Upper lobe of right lung (tissue), 1 donor: ENCODE measurements at regions not wholly inside any gene's neighbourhood (a gene's known extent, or its start where the extent isn't known, plus 50 kb on each side); places are given as distances from the start of the nearest gene placed in this dataset.

Source experiments
- ATAC-seq: fragments of 200-7000 bp; cut with Tn5 transposase; one replicate; pipeline ENCODE4 v1.9.1; 2020; ENCODE audit warnings: mild to moderate bottlenecking, moderate library complexity
- DNase-seq: peaks from one replicate; pipeline ENCODE4 v3.0.0-alpha.2; 2020
- H3K27ac ChIP-seq: fragments of 200-600 bp; one replicate; pipeline ENCODE4 v1.8.0; 2022
- H3K27me3 ChIP-seq: fragments of 200-600 bp; one replicate; pipeline ENCODE4 v1.8.0; 2022; ENCODE audit warnings: mild to moderate bottlenecking
- H3K36me3 ChIP-seq: fragments of 200-600 bp; one replicate; pipeline ENCODE4 v1.8.0; 2022
- H3K4me1 ChIP-seq: fragments of 200-600 bp; one replicate; pipeline ENCODE4 v1.8.0; 2022
- H3K4me3 ChIP-seq: fragments of 200-600 bp; one replicate; pipeline ENCODE4 v1.8.0; 2022; ENCODE audit warnings: mild to moderate bottlenecking
- H3K9me3 ChIP-seq: fragments of 200-600 bp; one replicate; pipeline ENCODE4 v1.8.0; 2022
- CTCF ChIP-seq: fragments of 200-600 bp; IDR thresholded peaks from one replicate; pipeline ENCODE4 v1.8.0; 2022; ENCODE audit warnings: antibody characterized with exemption
- intact Hi-C: fragments of 100-400 bp; cut with DNase I; formaldehyde crosslinking; loops from one replicate; pipeline ENCODE4 v1.11.0; 2022
- donor health status: DM: no; HTN: yes; CAD: no; lungs with severe emphysema.

- no peak for TF ChIP-seq CTCF
- ATAC-seq (no peak), DNase-seq (peak; percentile 54)
- no peaks in the 10 kb centered on the region for H3K4me1 ChIP-seq
- no peaks in the 10 kb centered on the region for H3K9me3 ChIP-seq
- no peaks in the 10 kb centered on the region for H3K36me3 ChIP-seq
- intact Hi-C loops, result no loop called here
- H3K4me3 ChIP-seq, result no peak overlapping the region
- no peaks in the 10 kb centered on the region for H3K27me3 ChIP-seq
- no peak overlapping the region for H3K27ac ChIP-seq
Measured at GRCh38 chr17:77664097-77664729, 294.3 kb upstream of the TNRC6C start.

DNA sequence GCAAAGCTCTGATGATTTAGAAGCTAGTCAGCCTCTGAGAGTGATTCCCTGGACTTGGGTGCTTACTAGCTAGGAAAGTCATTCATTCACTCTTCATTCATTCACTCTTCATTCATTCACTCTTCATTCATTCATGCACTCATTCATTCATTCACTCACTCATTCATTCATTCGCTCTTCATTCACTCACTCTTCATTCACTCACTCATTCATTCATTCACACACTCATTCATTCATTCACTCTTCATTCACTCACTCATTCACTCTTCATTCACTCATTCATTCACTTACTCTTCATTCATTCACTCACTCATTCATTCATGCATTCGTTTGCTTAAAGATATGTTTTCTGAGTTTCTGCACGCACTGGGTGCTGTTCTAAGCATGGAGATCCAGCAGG, 292.7 kb upstream of the TNRC6C start:
- no peaks in the 10 kb centered on the region for H3K36me3 ChIP-seq
- intact Hi-C loops, result no loop called here
- TF ChIP-seq CTCF, result no peak
- no peak overlapping the region for H3K27ac ChIP-seq
- H3K27me3 ChIP-seq, result no peaks in the 10 kb centered on the region
- ATAC-seq, result no peak
- H3K4me1 ChIP-seq, result no peaks in the 10 kb centered on the region
- H3K4me3 ChIP-seq, result no peak overlapping the region
- no peaks in the 10 kb centered on the region for H3K9me3 ChIP-seq
- no peak for DNase-seq

DNA sequence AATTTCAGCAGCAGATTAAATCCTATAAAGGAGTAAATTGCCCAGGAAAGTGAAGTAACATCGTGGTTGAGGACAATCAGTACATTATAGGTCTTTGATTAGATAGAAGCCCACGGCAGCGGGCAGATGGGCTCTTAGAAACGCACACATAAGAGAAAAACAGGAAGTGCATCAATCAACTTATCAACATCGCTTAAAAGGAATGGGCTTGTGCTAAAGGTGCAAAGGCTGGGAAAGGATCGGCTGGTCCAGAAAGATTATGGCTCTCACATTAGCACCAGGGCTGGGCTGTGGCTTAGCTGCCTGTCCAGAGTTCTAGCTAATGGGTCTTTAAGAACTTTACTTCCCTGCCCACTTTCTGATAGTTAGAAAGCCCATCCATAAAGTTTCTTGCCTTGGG, 292.0 kb upstream of the TNRC6C start:
- Histone ChIP-seq H3K27ac (no peak overlapping the region), H3K9me3 (no peaks in the 10 kb centered on the region), H3K4me1 (no peaks in the 10 kb centered on the region), H3K36me3 (no peaks in the 10 kb centered on the region), H3K27me3 (no peaks in the 10 kb centered on the region), H3K4me3 (no peak overlapping the region)
- DNase-seq, result no peak
- no peak for TF ChIP-seq CTCF
- no peak for ATAC-seq
- intact Hi-C loops, result no loop called here

GRCh38 chr17:77666881-77667395, 291.6 kb upstream of the TNRC6C start:
- TF ChIP-seq CTCF, result no peak
- no peaks in the 10 kb centered on the region for H3K9me3 ChIP-seq
- ATAC-seq (peak; percentile 24), DNase-seq (peak; percentile 33)
- no peaks in the 10 kb centered on the region for H3K36me3 ChIP-seq
- no peaks in the 10 kb centered on the region for H3K27me3 ChIP-seq
- no peak overlapping the region for H3K27ac ChIP-seq
- intact Hi-C loops, result no loop called here
- H3K4me3 ChIP-seq, result peak overlapping the region; percentile 11
- H3K4me1 ChIP-seq, result no peaks in the 10 kb centered on the region

GRCh38 chr17:77667478-77667877, 291.0 kb upstream of the TNRC6C start:
- Histone ChIP-seq H3K27ac (no peak overlapping the region), H3K4me3 (no peak overlapping the region)
- no peak for ATAC-seq

More at GRCh38 chr17:77667478-77667877, 291.0 kb upstream of the TNRC6C start:
- TF ChIP-seq CTCF, result no peak
- Histone ChIP-seq H3K27me3 (no peaks in the 10 kb centered on the region), H3K9me3 (no peaks in the 10 kb centered on the region), H3K4me1 (no peaks in the 10 kb centered on the region), H3K36me3 (no peaks in the 10 kb centered on the region)
- no peak for DNase-seq
- intact Hi-C loops, result no loop called here
